ENCODE measurements at regions not wholly inside any gene's neighbourhood (a gene's known extent, or its start where the extent isn't known, plus 50 kb on each side); places are given as distances from the start of the nearest gene placed in this dataset.

- WGBS = 76% methylated on average over 5 of the region's 5 CpGs
- no peak for DNase-seq (ENCODE audit: low spot score in 2 of 2)
Observed at GRCh38 chr2:19048593-19049266, 309.7 kb downstream of the OSR1 start.

GRCh38 chr2:19046986-19047780, 311.2 kb downstream of the OSR1 start:
- H3K9me3 ChIP-seq = no peaks in the 10 kb centered on the region
- no peaks in the 10 kb centered on the region for H3K36me3 ChIP-seq
- TF ChIP-seq POLR2AphosphoS5 (IDR thresholded peaks at IDR 0.05) (no peak), EP300 (IDR thresholded peaks at IDR 0.05) (no peak), POLR2A (IDR thresholded peaks at IDR 0.05) (no peak), CTCF (IDR thresholded peaks at IDR 0.05) (no peak)
- 81% methylated on average over 4 of the region's 4 CpGs for WGBS
- H3K27ac ChIP-seq = no peak overlapping the region
- no peaks in the 10 kb centered on the region for H3K27me3 ChIP-seq
- no peaks in the 10 kb centered on the region for H3K4me1 ChIP-seq
- DNase-seq (ENCODE audit: low spot score in 2 of 2) = no peak
- H3K4me3 ChIP-seq = no peak overlapping the region

More at GRCh38 chr2:19048593-19049266, 309.7 kb downstream of the OSR1 start:
- Histone ChIP-seq H3K4me3 (no peak overlapping the region), H3K27me3 (no peaks in the 10 kb centered on the region), H3K36me3 (no peaks in the 10 kb centered on the region), H3K4me1 (no peaks in the 10 kb centered on the region), H3K27ac (no peak overlapping the region), H3K9me3 (no peaks in the 10 kb centered on the region)
- no peak for TF ChIP-seq POLR2A (IDR thresholded peaks at IDR 0.05)
- no peak for TF ChIP-seq EP300 (IDR thresholded peaks at IDR 0.05)
- TF ChIP-seq CTCF (IDR thresholded peaks at IDR 0.05) = no peak

- TF ChIP-seq POLR2AphosphoS5 (IDR thresholded peaks at IDR 0.05) (no peak), POLR2A (IDR thresholded peaks at IDR 0.05) (no peak), CTCF (IDR thresholded peaks at IDR 0.05) (no peak), EP300 (IDR thresholded peaks at IDR 0.05) (no peak)
- Histone ChIP-seq H3K4me1 (no peaks in the 10 kb centered on the region), H3K27me3 (no peaks in the 10 kb centered on the region), H3K36me3 (no peaks in the 10 kb centered on the region), H3K9me3 (no peaks in the 10 kb centered on the region), H3K27ac (no peak overlapping the region), H3K4me3 (no peak overlapping the region)
- DNase-seq (ENCODE audit: low spot score in 2 of 2) = no peak
- WGBS = 78% methylated on average over 4 of the region's 4 CpGs
Observed at GRCh38 chr2:19045151-19045550, 313.3 kb downstream of the OSR1 start.

- Histone ChIP-seq H3K4me3 (no peak overlapping the region), H3K36me3 (no peaks in the 10 kb centered on the region), H3K9me3 (no peaks in the 10 kb centered on the region), H3K4me1 (no peaks in the 10 kb centered on the region), H3K27me3 (no peaks in the 10 kb centered on the region), H3K27ac (no peak overlapping the region)
- 93% methylated on average over 2 of the region's 2 CpGs for WGBS
- no peak for DNase-seq (ENCODE audit: low spot score in 2 of 2)
- TF ChIP-seq POLR2A (IDR thresholded peaks at IDR 0.05) (no peak), POLR2AphosphoS5 (IDR thresholded peaks at IDR 0.05) (no peak), CTCF (IDR thresholded peaks at IDR 0.05) (no peak), EP300 (IDR thresholded peaks at IDR 0.05) (no peak)
Observed at GRCh38 chr2:19043893-19044292, 314.5 kb downstream of the OSR1 start.

GRCh38 chr2:19041434-19042041, 316.9 kb downstream of the OSR1 start:
- no peak overlapping the region for H3K27ac ChIP-seq
- DNase-seq (ENCODE audit: low spot score in 2 of 2) = no peak
- H3K4me3 ChIP-seq = no peak overlapping the region
- peaks cover 4% of the 10 kb centered on the region for H3K4me1 ChIP-seq
- no peaks in the 10 kb centered on the region for H3K27me3 ChIP-seq
- H3K36me3 ChIP-seq = no peaks in the 10 kb centered on the region
- H3K9me3 ChIP-seq = no peaks in the 10 kb centered on the region
- 44% methylated on average over 5 of the region's 5 CpGs for whole genome bisulfite sequencing
- no peak for TF ChIP-seq CTCF (IDR thresholded peaks at IDR 0.05)
- TF ChIP-seq POLR2A (IDR thresholded peaks at IDR 0.05) = no peak
- no peak for TF ChIP-seq POLR2AphosphoS5 (IDR thresholded peaks at IDR 0.05)
- no peak for TF ChIP-seq EP300 (IDR thresholded peaks at IDR 0.05)

Measured in suprapubic skin (tissue), 4 donors.